HL-60/S4 treated with retinoic acid at 250 ng/mL for 4 days and 3 days (cell line): ENCODE measurements at regions not wholly inside any gene's neighbourhood (a gene's known extent, or its start where the extent isn't known, plus 50 kb on each side); places are given as distances from the start of the nearest gene placed in this dataset.
"Not testable (repeated sequence)": the region's sequence is repeated elsewhere in the genome, so short reads cannot be mapped to it uniquely, and the experiment has no call there.

Source experiments
- in situ Hi-C: fragments of 300-500 bp; cut with MboI; formaldehyde crosslinking; loops from 2 replicates; pipeline ENCODE4 v1.7.0; 2022; ENCODE audit warnings: low sequenced_read_pairs

GRCh38 chr6:82118150-82118562 lies 129.4 kb downstream of the IBTK start:
- in situ Hi-C loops, result no loop called here

GRCh38 chr6:82114748-82115147 lies 132.8 kb downstream of the IBTK start:
- in situ Hi-C loops, result no loop called here

DNA sequence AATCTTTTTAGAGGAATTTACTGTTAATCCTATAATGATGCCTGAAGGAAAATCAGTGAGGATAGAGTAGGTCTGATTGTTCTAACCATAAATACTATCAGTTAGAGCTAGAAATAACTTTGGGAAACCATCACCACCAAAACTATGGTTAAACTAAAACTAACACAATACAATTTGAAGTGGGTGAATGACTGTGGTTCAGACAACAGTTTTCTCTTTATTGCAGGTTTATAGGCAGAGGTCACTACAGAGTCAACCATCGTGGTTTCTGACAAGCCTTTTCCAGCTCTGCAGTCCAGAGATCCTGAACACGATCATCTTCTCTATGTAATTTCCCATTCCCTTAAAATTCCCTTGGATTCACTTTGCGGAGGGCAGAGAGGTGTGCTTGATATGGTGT lies 134.3 kb downstream of the IBTK start:
- in situ Hi-C loops, result no loop called here

DNA sequence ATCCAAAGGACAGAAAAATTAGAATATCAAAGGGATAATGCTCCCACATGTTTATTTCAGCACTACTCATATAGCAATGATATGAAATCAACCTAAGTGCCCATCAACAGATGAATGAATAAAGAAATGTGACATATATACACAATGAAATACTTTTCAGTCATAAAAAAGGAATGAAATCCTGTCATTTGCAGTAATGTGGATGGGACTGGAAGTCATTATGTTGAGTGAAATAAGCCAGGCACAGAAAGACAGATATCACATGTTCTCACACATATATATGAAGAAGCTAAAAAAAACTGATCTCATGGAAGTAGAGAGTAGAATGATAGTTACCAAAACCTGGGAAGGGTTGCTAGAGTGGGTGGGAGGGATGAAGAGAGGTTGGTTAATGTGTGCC lies 135.7 kb downstream of the IBTK start:
- in situ Hi-C loops, result no loop called here

DNA sequence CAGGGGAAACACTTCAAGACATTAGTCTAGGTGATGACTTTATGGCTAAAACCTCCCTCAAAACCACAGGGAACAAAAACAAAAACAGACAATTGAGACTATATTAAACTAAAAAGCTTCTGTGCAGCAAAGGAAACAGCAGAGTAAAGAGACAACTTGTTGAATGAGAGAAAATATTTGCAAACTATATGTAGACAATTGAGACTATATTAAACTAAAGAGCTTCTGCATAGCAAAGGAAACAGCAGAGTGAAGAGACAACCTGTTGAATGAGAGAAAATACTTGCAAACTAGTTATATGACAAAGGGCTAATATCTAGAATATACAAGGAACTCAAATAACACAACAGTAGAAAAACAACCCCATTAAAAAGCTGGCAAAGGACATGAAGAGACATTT lies 136.4 kb downstream of the IBTK start:
- in situ Hi-C loops, result no loop called here

GRCh38 chr6:82103171-82103570 lies 144.4 kb downstream of the IBTK start:
- in situ Hi-C loops, result not testable (repeated sequence)

DNA sequence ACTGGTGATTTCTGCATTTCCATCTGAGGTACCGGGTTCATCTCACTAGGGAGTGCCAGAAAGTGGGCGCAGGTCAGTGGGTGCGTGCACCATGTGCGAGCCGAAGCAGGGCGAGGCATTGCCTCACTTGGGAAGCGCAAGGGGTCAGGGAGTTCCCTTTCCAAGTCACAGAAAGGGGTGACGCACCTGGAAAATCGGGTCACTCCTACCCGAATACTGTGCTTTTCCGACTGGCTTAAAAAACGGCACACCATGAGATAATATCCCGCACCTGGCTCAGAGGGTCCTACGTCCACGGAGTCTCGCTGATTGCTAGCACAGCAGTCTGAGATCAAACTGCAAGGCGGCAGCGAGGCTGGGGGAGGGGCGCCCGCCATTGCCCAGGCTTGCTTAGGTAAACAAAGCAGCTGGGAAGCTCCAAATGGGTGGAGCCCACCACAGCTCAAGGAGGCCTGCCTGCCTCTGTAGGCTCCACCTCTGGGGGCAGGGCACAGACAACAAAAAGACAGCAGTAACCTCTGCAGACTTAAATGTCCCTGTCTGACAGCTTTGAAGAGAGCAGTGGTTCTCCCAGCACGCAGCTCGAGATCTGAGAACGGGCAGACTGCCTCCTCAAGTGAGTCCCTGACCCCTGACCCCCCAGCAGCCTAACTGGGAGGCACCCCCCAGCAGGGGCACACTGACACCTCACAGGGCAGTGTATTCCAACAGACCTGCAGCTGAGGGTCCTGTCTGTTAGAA lies 146.0 kb downstream of the IBTK start:
- in situ Hi-C loops, result not testable (repeated sequence)

DNA sequence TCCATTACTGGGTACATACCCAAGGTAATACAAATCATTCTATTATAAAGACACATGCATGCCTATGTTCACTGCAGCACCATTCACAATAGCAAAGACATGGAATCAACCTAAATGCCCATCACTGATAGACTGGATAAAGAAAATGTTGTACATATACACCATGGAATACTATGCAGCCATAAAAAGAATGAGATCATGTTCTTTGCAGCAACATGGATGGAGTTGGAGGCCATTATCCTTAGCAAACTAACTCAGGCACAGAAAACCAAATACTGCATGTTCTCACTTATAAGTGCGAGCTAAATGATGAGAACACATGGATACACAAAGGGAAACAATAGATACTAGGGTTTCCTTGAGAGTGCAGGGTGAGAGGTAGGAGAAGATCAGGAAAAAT lies 146.8 kb downstream of the IBTK start:
- in situ Hi-C loops, result not testable (repeated sequence)

- in situ Hi-C loops, result no loop called here
Measured at GRCh38 chr6:82097676-82098075, 149.9 kb downstream of the IBTK start.

- in situ Hi-C loops, result no loop called here
Measured at GRCh38 chr6:82095091-82095490, 152.5 kb downstream of the IBTK start.

DNA sequence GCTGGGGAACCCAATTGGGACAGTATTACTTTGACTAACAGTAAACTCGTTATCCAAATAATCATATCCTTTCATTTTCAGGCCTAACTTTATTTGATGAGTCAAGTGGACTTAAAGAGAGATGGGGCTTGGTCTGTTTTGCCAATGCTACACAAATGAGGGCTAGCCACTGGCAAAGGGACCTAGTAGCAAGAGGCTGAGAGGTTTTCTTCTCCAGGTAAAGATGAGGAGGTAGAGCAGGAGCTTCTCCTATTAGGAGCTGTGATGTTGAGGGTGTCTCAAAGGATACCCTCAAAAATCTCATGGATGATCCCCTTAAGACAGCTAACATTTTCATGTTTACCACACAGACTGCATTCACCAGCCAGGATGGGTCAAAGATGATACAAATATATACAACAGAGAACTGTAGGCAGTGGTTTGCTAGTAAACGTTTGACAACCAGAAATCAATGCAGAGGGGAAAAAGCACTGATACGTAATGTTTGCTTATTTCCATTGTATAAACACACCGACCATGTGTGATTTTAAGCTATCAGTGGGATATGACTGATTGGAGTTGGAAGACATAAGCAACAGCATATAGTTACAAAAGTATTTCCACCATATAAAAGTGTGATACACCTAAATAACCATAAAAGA lies 153.3 kb downstream of the IBTK start:
- in situ Hi-C loops, result no loop called here

- in situ Hi-C loops, result no loop called here
Measured at GRCh38 chr6:82088978-82089771, 158.4 kb downstream of the IBTK start.

DNA sequence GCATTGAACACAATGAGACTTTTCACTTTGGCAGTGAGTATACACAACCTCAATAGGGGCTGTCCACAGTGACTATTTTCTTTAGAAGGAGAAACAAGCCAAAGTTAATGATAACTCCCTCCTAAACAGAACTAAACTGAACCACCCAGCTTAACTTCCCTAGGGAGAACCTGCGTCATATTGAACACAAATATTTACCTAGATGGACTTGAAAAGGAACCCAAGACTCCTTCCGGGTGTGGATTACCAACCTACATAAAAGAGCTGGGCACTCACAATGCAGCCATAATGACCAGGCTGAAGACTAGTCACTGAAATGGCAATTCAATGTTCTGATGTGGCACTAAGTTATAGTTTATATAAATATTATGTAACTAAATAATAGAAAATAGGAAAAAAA lies 160.6 kb downstream of the IBTK start:
- in situ Hi-C loops, result no loop called here

GRCh38 chr6:82085701-82086100 lies 161.8 kb downstream of the IBTK start:
- in situ Hi-C loops, result no loop called here

- in situ Hi-C loops, result no loop called here
Measured at GRCh38 chr6:82084324-82084920, 163.1 kb downstream of the IBTK start.

DNA sequence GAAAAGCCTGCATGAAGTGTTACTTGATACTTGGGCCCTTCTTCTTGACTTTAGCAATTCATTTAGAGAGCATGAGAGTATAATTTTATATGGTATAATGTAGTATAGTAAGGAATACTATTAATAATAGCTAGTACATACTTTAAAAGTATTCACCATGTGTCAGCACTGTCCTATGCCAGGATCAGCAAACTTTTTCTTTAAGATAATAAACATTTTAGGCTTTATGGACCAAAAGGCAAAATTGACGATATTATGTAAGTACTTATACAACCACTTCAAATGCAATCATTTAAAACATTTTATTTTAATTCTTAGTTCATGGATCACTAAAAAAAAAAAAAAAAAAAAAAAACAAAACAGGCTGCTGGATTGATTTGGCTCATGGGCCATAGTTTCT lies 163.9 kb downstream of the IBTK start:
- in situ Hi-C loops, result no loop called here

DNA sequence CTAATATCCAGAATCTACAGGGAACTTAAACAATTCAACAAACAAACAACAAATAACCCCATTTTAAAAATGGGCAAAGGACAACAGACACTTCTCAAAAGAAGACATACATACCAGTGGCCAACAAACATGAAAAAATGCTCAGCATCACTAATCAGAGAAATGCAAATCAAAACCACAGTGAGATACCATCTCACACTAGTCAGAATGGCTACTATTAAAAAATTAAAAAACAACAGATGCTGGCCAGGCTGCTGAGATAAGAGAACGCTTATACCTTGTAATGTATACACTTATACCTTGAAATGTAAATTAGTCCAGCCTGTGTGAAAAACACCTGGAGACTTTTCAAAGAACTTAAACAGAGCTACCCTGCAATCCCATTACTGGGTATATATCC lies 166.8 kb downstream of the IBTK start:
- in situ Hi-C loops, result no loop called here

- in situ Hi-C loops, result no loop called here
Measured at GRCh38 chr6:82078286-82078908, 169.1 kb downstream of the IBTK start.

DNA sequence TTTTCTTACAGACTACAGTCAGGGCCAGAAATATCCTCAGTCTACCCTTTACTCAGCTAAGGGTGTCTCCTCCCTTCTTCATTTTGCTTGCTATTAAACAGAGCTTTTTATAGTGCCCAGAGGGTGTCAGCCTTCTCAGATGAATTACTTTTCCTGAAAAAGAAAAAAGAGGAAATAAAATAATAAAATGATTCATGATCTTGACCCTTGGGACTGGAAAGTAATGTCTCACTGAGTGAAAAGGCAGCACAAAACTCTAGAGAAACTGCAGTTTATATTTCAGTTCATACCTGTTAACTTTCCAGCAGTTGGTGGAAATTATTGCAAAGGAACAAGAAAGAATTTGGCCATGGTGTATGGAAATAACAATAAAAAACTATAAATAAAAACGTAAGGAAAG lies 170.6 kb downstream of the IBTK start:
- in situ Hi-C loops, result no loop called here

DNA sequence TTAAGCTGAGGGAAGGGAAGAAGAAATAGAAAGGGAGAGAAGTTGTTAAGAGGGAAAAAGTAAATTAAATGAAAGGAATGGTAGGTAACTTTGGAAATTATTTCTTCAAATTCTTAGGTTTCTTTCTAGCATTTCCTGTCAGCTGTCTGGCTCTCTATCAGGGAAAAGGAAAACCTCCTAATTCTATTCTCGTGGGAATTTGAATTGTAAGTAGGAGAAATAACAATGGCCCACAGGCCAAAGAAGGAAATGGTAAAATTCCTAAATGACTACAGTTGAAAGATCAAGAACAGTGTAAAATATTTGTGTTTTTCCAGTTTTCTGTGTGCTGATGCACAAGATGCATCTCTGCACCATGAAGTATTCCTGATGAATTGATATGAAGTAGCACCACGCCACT lies 173.0 kb downstream of the IBTK start:
- in situ Hi-C loops, result no loop called here

- in situ Hi-C loops, result no loop called here
Measured at GRCh38 chr6:82073484-82073883, 174.1 kb downstream of the IBTK start.
